ENCODE measurements at regions not wholly inside any gene's neighbourhood (a gene's known extent, or its start where the extent isn't known, plus 50 kb on each side); places are given as distances from the start of the nearest gene placed in this dataset.

DNA sequence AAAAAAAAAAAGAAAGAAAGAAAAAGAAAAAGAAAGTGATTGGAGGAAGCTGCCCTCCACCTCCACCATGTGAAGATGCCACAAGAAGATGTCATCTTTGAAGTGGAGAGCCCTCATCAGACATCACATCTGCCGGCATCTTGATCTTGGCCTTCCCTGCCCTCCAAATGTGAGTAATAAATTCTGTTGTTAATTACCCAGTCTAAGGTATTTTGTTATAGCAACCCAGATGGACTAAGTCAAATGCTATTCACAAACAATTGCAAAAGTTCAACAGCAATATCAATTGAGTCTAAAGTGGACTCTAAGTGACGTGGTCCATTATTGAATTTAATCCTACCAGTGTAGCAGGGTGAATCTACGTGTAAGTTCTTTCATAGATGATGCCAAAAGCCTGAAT, 55.9 kb upstream of the NUP160 start:
- DNase-seq (ENCODE audit: low read depth, low spot score), result no peak
- TF ChIP-seq, protein P1, sequence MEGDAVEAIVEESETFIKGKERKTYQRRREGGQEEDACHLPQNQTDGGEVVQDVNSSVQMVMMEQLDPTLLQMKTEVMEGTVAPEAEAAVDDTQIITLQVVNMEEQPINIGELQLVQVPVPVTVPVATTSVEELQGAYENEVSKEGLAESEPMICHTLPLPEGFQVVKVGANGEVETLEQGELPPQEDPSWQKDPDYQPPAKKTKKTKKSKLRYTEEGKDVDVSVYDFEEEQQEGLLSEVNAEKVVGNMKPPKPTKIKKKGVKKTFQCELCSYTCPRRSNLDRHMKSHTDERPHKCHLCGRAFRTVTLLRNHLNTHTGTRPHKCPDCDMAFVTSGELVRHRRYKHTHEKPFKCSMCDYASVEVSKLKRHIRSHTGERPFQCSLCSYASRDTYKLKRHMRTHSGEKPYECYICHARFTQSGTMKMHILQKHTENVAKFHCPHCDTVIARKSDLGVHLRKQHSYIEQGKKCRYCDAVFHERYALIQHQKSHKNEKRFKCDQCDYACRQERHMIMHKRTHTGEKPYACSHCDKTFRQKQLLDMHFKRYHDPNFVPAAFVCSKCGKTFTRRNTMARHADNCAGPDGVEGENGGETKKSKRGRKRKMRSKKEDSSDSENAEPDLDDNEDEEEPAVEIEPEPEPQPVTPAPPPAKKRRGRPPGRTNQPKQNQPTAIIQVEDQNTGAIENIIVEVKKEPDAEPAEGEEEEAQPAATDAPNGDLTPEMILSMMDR (IDR thresholded peaks at IDR 0.05; ENCODE audit: low read depth, low read length), result no peak
- in situ Hi-C loops (cut with HindIII; ENCODE audit: low sequenced_read_pairs), result no loop called here
- H3K4me3 ChIP-seq (ENCODE audit: low read depth, low read length), result no peak overlapping the region

GRCh38 chr11:47899801-47900200, 51.7 kb upstream of the NUP160 start:
- TF ChIP-seq, protein P1 (IDR thresholded peaks at IDR 0.05; ENCODE audit: low read depth, low read length), result no peak
- no peak overlapping the region for H3K4me3 ChIP-seq (ENCODE audit: low read depth, low read length)
- DNase-seq (ENCODE audit: low read depth, low spot score), result no peak
- in situ Hi-C loops (cut with HindIII; ENCODE audit: low sequenced_read_pairs), result no loop called here

Data from astrocyte of the spinal cord (primary cell).